ENCODE measurements at regions not wholly inside any gene's neighbourhood (a gene's known extent, or its start where the extent isn't known, plus 50 kb on each side); places are given as distances from the start of the nearest gene placed in this dataset.

GRCh38 chr7:113412410-113412809 is 294.1 kb upstream of the SMIM30 start (continued):
- TF ChIP-seq TSHZ2 (CRISPR knock-in tag; IDR thresholded peaks at IDR 0.05) (no peak), ZNF8 (CRISPR knock-in tag; IDR thresholded peaks at IDR 0.05) (no peak)

- no peak for ATAC-seq
- TF ChIP-seq PPARA (CRISPR knock-in tag; IDR thresholded peaks at IDR 0.05; ENCODE audit: borderline replicate concordance) (no peak), POU6F1 (CRISPR knock-in tag; IDR thresholded peaks at IDR 0.05; ENCODE audit: borderline replicate concordance, low read depth) (no peak), TSHZ2 (CRISPR knock-in tag; IDR thresholded peaks at IDR 0.05) (no peak), ZFP3 (CRISPR knock-in tag; IDR thresholded peaks at IDR 0.05) (no peak), TOX (CRISPR knock-in tag; IDR thresholded peaks at IDR 0.05; ENCODE audit: borderline replicate concordance) (no peak), SNAI2 (CRISPR knock-in tag; IDR thresholded peaks at IDR 0.05) (no peak), ZNF8 (CRISPR knock-in tag; IDR thresholded peaks at IDR 0.05) (no peak), ESRRG (CRISPR knock-in tag; IDR thresholded peaks at IDR 0.05) (no peak), CSDC2 (CRISPR knock-in tag; IDR thresholded peaks at IDR 0.05) (no peak), OSR1 (CRISPR knock-in tag; IDR thresholded peaks at IDR 0.05) (no peak), ZNF565 (CRISPR knock-in tag; conservative IDR thresholded peaks at IDR 0.05; ENCODE audit: low read depth) (no peak), CREB5 (CRISPR knock-in tag; IDR thresholded peaks at IDR 0.05; ENCODE audit: low read depth) (no peak), ISL1 (CRISPR knock-in tag; IDR thresholded peaks at IDR 0.05) (no peak), PATZ1 (CRISPR knock-in tag; IDR thresholded peaks at IDR 0.05; ENCODE audit: borderline replicate concordance) (no peak)
Observed at GRCh38 chr7:113410796-113411195, 292.4 kb upstream of the SMIM30 start.

GRCh38 chr7:113408999-113409398 is 290.6 kb upstream of the SMIM30 start:
- no peak for TF ChIP-seq ZFP3 (CRISPR knock-in tag; IDR thresholded peaks at IDR 0.05)
- TF ChIP-seq PATZ1 (CRISPR knock-in tag; IDR thresholded peaks at IDR 0.05; ENCODE audit: borderline replicate concordance): no peak
- ATAC-seq: no peak
